IMR-90 (cell line): ENCODE measurements at regions not wholly inside any gene's neighbourhood (a gene's known extent, or its start where the extent isn't known, plus 50 kb on each side); places are given as distances from the start of the nearest gene placed in this dataset.

Experiments used
- ATAC-seq: fragments of 200-7000 bp; cut with Tn5 transposase; 2 replicates; pipeline ENCODE4 v1.9.1; 2020; ENCODE audit warnings: low read depth, mild to moderate bottlenecking, moderate library complexity
- BruUV-seq: library from RNA; stranded (reverse); fragments of 400-500 nt; replicated peaks from 2 replicates; lab custom pipeline; 2021; lab: Mats Ljungman, UMichigan
- CTCF ChIA-PET: fragments of 300-600 bp; formaldehyde crosslinking; extraction: SDS; loops from one replicate; lab custom pipeline; 2021; ENCODE audit warnings: antibody characterized with exemption; lab: Yijun Ruan, JAX
- POLR2A ChIA-PET: fragments of 300-600 bp; sonication (Branson Sonifier 250); formaldehyde crosslinking; loops from one replicate; lab custom pipeline; 2022; ENCODE audit warnings: antibody characterized with exemption; ENCODE audit not compliant: unreplicated experiment; lab: Charles Lee
- DNase-seq: peaks from one replicate; pipeline ENCODE4 v3.0.0; 2013
- H2AFZ ChIP-seq: replicated peaks from 2 replicates; pipeline ENCODE3; 2013; ENCODE audit warnings: low read length, mild to moderate bottlenecking; ENCODE audit not compliant: poor library complexity
- H2AK5ac ChIP-seq: 2 replicates; pipeline ENCODE4 v1.6.1; 2013; ENCODE audit warnings: low read depth, low read length, inconsistent platforms
- H2AK9ac ChIP-seq: replicated peaks from 2 replicates; pipeline ENCODE3; 2013; ENCODE audit warnings: mild to moderate bottlenecking, low read depth, low read length, moderate library complexity; ENCODE audit not compliant: poor library complexity
- H2BK120ac ChIP-seq: 2 replicates; pipeline ENCODE4 v1.6.1; 2013; ENCODE audit warnings: low read depth, low read length, inconsistent platforms
- H2BK15ac ChIP-seq: 3 replicates; pipeline ENCODE4 v1.6.1; 2013; ENCODE audit warnings: low read depth, low read length, inconsistent platforms
- H2BK20ac ChIP-seq: 2 replicates; pipeline ENCODE4 v1.6.1; 2013; ENCODE audit warnings: low read depth, mild to moderate bottlenecking, inconsistent platforms, low read length, moderate library complexity
- H2BK5ac ChIP-seq: 2 replicates; pipeline ENCODE4 v1.6.1; 2013; ENCODE audit warnings: mild to moderate bottlenecking, low read depth, low read length, inconsistent platforms; ENCODE audit not compliant: poor library complexity, severe bottlenecking
- H3K14ac ChIP-seq: replicated peaks from 2 replicates; pipeline ENCODE4 v1.6.1; 2013; ENCODE audit warnings: low read depth, low read length, inconsistent platforms
- H3K18ac ChIP-seq: 2 replicates; pipeline ENCODE4 v1.6.1; 2013; ENCODE audit warnings: low read depth, low read length, control low read depth
- H3K23ac ChIP-seq: 2 replicates; pipeline ENCODE4 v1.6.1; 2013; ENCODE audit warnings: low read depth, low read length, inconsistent platforms
- H3K27ac ChIP-seq: 2 replicates; pipeline ENCODE4 v1.5.1; 2013; ENCODE audit warnings: mild to moderate bottlenecking, control low read depth, low read length; ENCODE audit not compliant: insufficient read depth
- H3K27me3 ChIP-seq: 2 replicates; pipeline ENCODE4 v1.6.1; 2013; ENCODE audit warnings: low read length; ENCODE audit not compliant: control insufficient read depth, insufficient read depth
- H3K36me3 ChIP-seq: 2 replicates; pipeline ENCODE4 v1.6.1; 2013; ENCODE audit warnings: low read length, mixed read lengths; ENCODE audit not compliant: control insufficient read depth, insufficient read depth
- H3K4ac ChIP-seq: 2 replicates; pipeline ENCODE4 v1.6.1; 2013; ENCODE audit warnings: low read depth, low read length, inconsistent platforms
- H3K4me1 ChIP-seq: 2 replicates; pipeline ENCODE4 v1.6.1; 2013; ENCODE audit warnings: low read length, mixed read lengths; ENCODE audit not compliant: control insufficient read depth, insufficient read depth
- H3K4me2 ChIP-seq: 2 replicates; pipeline ENCODE4 v1.6.1; 2013; ENCODE audit warnings: low read depth, mild to moderate bottlenecking, control low read depth, low read length, moderate library complexity
- H3K4me3 ChIP-seq: 2 replicates; pipeline ENCODE4 v1.5.1; 2013; ENCODE audit warnings: low read depth, mild to moderate bottlenecking, control low read depth, low read length, moderate library complexity; ENCODE audit not compliant: insufficient read depth
- H3K56ac ChIP-seq: 2 replicates; pipeline ENCODE4 v1.6.1; 2013; ENCODE audit warnings: low read length, inconsistent platforms; ENCODE audit not compliant: insufficient read depth; ENCODE audit errors: extremely low read depth
- H3K79me1 ChIP-seq, 2 experiments: 2 replicates each; pipeline ENCODE4 v1.6.1; 2013; ENCODE audit warnings: low read length in 2 of 2, inconsistent platforms in 1 of 2, low read depth in 1 of 2
- H3K9ac ChIP-seq: 2 replicates; pipeline ENCODE4 v1.6.1; 2013; ENCODE audit warnings: low read depth, low read length, control low read depth
- H3K9me1 ChIP-seq: 2 replicates; pipeline ENCODE4 v1.6.1; 2013; ENCODE audit warnings: low read length, inconsistent platforms; ENCODE audit not compliant: insufficient read depth
- H3K9me3 ChIP-seq: 2 replicates; pipeline ENCODE4 v1.6.1; 2013; ENCODE audit warnings: low read length; ENCODE audit not compliant: control insufficient read depth, insufficient read depth
- H4K20me1 ChIP-seq: 2 replicates; pipeline ENCODE4 v1.6.1; 2013; ENCODE audit warnings: low read length, inconsistent platforms; ENCODE audit not compliant: insufficient read depth
- H4K5ac ChIP-seq: 2 replicates; pipeline ENCODE4 v1.6.1; 2013; ENCODE audit warnings: mild to moderate bottlenecking, low read depth, low read length, control low read depth
- H4K8ac ChIP-seq, 2 experiments: 2 replicates each; pipeline ENCODE4 v1.6.1; 2013; ENCODE audit warnings: low read depth in 2 of 2, low read length in 2 of 2, control low read depth in 1 of 2, inconsistent platforms in 1 of 2
- H4K91ac ChIP-seq: 2 replicates; pipeline ENCODE4 v1.6.1; 2013; ENCODE audit warnings: low read depth, low read length, inconsistent platforms; ENCODE audit not compliant: insufficient read depth
- NFE2L2 ChIP-seq: fragments of 150-350 bp; IDR thresholded peaks from 2 replicates; pipeline ENCODE4 v1.6.1; 2016; ENCODE audit warnings: low read depth, mild to moderate bottlenecking, low read length
- WGBS, 2 experiments: methylation state at CpG; one replicate each; pipeline versions ENCODE4 v1.1.5 to v1.1.7; 2013; ENCODE audit warnings: missing lambda C conversion rate in 2 of 2; ENCODE audit not compliant: insufficient read length in 1 of 2; ENCODE audit errors: extremely low coverage in 2 of 2; 5-methylcytosine and 5-hydroxymethylcytosine counted together
- dilution Hi-C: fragments of 300-500 bp; cut with HindIII; formaldehyde crosslinking; loops from one replicate; pipeline ENCODE4 v1.14.3; 2018; ENCODE audit warnings: low sequenced_read_pairs; ENCODE audit not compliant: unreplicated experiment
- in situ Hi-C: fragments of 300-500 bp; cut with MboI; formaldehyde crosslinking; loops from 3 replicates; pipeline ENCODE4 v1.14.3; 2019; ENCODE audit warnings: low sequenced_read_pairs, inconsistent platforms, mixed read lengths
- intact Hi-C: fragments of 100-400 bp; cut with micrococcal nuclease; formaldehyde crosslinking; loops from 2 replicates; pipeline ENCODE4 v1.10.0; 2022

GRCh38 chr4:27763830-27764525, 903.3 kb downstream of the STIM2 start:
- no peak overlapping the region for H4K8ac ChIP-seq
- H3K27ac ChIP-seq: no peak overlapping the region
- no peak overlapping the region for H3K56ac ChIP-seq
- H4K20me1 ChIP-seq: no peaks in the 10 kb centered on the region
- H2BK5ac ChIP-seq: no peak overlapping the region
- no peak overlapping the region for H3K9ac ChIP-seq
- H2BK120ac ChIP-seq: no peak overlapping the region
- no peak for TF ChIP-seq NFE2L2
- WGBS, 2 experiments: no CpG with 5 or more reads among the region's 5 CpGs
- intact Hi-C loops (no loop called here), in situ Hi-C loops (no loop called here), dilution Hi-C loops (no loop called here)
- no peak overlapping the region for H4K5ac ChIP-seq
- ATAC-seq: no peak
- ChIA-PET CTCF (interaction anchor here (0.6 kb wide), 1 partner anchor 36 kb away, joined by 3 read pairs; no protein-coding TSS in a partner anchor), POLR2A (no interaction called here)
- no peak overlapping the region for H3K4me3 ChIP-seq
- H3K27me3 ChIP-seq: no peaks in the 10 kb centered on the region
- no peak overlapping the region for H2BK20ac ChIP-seq
- no peaks in the 10 kb centered on the region for H3K79me1 ChIP-seq
- H3K18ac ChIP-seq: no peak overlapping the region
- H2AFZ ChIP-seq: no peak overlapping the region
- no peak overlapping the region for H2AK9ac ChIP-seq
- no peak overlapping the region for H3K23ac ChIP-seq
- H3K9me3 ChIP-seq: no peaks in the 10 kb centered on the region; the same call in 1 of the 2 replicates
- no peak overlapping the region for H2AK5ac ChIP-seq
- no peak overlapping the region for H3K4me2 ChIP-seq
- H3K9me1 ChIP-seq: no peaks in the 10 kb centered on the region
- no peak overlapping the region for H2BK15ac ChIP-seq
- no peak overlapping the region for H3K4ac ChIP-seq
- no TSS peak for BruUV-seq
- no peaks in the 10 kb centered on the region for H3K4me1 ChIP-seq
- H3K14ac ChIP-seq: no peak overlapping the region
- no peak for DNase-seq
- H3K36me3 ChIP-seq: no peaks in the 10 kb centered on the region
- H4K91ac ChIP-seq: no peak overlapping the region
